Keratinocyte (primary cell): ENCODE measurements at regions not wholly inside any gene's neighbourhood (a gene's known extent, or its start where the extent isn't known, plus 50 kb on each side); places are given as distances from the start of the nearest gene placed in this dataset.
"Not testable (repeated sequence)": the region's sequence is repeated elsewhere in the genome, so short reads cannot be mapped to it uniquely, and the experiment has no call there.

Source experiments
- EZH2 ChIP-seq: IDR thresholded peaks from one replicate; pipeline ENCODE4 v1.6.1; 2012; ENCODE audit warnings: inconsistent platforms, mild to moderate bottlenecking, low read length, moderate library complexity
- TF ChIP-seq, protein P1 (sequence below), 3 experiments: IDR thresholded peaks in 1 of 3; conservative IDR thresholded peaks in 1 of 3; optimal IDR thresholded peaks in 1 of 3; 2 replicates in 2 of 3; 3 replicates in 1 of 3; pipeline versions ENCODE3 to v1.5.1; 2011; ENCODE audit warnings: low read length in 3 of 3, mild to moderate bottlenecking in 3 of 3, moderate library complexity in 2 of 3, control low read depth in 1 of 3, inconsistent platforms in 1 of 3; ENCODE audit not compliant: insufficient read depth in 2 of 3; ENCODE audit errors: extremely low read depth in 1 of 3

DNA sequence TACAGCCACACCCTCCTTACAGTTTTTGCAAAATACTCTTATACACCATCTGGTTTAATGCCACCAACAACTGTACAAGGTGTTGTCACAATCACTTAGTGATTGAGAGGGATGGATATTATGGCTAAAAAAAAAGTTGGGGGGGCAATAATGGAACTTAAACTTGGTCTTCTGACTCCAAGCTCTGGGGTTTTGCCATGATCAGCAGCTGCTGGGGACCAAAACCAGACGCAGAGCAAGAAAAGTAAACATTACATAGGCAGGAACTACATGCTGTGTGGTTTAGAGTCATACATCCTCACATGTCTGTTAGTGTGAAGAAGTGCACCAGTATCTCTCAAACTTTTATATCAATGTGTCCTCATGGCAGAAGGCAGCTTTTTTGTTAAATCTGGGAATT lies 152.4 kb downstream of the TBC1D2B start:
- TF ChIP-seq, protein P1, sequence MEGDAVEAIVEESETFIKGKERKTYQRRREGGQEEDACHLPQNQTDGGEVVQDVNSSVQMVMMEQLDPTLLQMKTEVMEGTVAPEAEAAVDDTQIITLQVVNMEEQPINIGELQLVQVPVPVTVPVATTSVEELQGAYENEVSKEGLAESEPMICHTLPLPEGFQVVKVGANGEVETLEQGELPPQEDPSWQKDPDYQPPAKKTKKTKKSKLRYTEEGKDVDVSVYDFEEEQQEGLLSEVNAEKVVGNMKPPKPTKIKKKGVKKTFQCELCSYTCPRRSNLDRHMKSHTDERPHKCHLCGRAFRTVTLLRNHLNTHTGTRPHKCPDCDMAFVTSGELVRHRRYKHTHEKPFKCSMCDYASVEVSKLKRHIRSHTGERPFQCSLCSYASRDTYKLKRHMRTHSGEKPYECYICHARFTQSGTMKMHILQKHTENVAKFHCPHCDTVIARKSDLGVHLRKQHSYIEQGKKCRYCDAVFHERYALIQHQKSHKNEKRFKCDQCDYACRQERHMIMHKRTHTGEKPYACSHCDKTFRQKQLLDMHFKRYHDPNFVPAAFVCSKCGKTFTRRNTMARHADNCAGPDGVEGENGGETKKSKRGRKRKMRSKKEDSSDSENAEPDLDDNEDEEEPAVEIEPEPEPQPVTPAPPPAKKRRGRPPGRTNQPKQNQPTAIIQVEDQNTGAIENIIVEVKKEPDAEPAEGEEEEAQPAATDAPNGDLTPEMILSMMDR (optimal IDR thresholded peaks at IDR 0.05 in 1 of 3, IDR thresholded peaks at IDR 0.05 in 1 of 3, conservative IDR thresholded peaks at IDR 0.05 in 1 of 3; ENCODE audit: extremely low read depth in 1 of 3, insufficient read depth in 2 of 3, low read length in 3 of 3): not testable (repeated sequence)
- not testable (repeated sequence) for TF ChIP-seq EZH2
